Activated CD4-positive, alpha-beta T cell treated with anti-CD3 and anti-CD28 coated beads for 48 hours (primary cell): ENCODE measurements at regions not wholly inside any gene's neighbourhood (a gene's known extent, or its start where the extent isn't known, plus 50 kb on each side); places are given as distances from the start of the nearest gene placed in this dataset.
"Not testable (repeated sequence)": the region's sequence is repeated elsewhere in the genome, so short reads cannot be mapped to it uniquely, and the experiment has no call there.

Experiments
- DNase-seq: peaks from one replicate; pipeline ENCODE4 v3.0.0-alpha.2; 2020

DNA sequence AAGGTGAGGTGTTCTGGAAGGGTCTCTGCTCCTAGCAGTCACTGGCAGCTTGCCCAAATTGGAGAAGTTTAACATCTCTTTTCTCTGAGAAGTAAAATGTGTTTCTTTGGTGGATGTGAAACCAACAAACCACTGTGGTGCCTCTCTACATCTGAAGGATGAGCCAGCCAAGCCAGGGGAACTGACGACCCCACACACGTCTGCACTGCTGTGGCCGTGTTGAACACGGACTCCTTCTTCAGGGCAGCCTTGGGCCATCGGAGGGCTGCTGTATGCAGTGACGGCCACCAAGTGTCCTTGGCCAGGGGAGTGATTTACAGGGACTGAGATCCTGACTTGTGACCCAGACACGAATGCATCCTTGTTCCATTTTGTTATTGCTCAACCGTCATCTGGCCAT lies 207.8 kb downstream of the ACKR3 start:
- no peak for DNase-seq

DNA sequence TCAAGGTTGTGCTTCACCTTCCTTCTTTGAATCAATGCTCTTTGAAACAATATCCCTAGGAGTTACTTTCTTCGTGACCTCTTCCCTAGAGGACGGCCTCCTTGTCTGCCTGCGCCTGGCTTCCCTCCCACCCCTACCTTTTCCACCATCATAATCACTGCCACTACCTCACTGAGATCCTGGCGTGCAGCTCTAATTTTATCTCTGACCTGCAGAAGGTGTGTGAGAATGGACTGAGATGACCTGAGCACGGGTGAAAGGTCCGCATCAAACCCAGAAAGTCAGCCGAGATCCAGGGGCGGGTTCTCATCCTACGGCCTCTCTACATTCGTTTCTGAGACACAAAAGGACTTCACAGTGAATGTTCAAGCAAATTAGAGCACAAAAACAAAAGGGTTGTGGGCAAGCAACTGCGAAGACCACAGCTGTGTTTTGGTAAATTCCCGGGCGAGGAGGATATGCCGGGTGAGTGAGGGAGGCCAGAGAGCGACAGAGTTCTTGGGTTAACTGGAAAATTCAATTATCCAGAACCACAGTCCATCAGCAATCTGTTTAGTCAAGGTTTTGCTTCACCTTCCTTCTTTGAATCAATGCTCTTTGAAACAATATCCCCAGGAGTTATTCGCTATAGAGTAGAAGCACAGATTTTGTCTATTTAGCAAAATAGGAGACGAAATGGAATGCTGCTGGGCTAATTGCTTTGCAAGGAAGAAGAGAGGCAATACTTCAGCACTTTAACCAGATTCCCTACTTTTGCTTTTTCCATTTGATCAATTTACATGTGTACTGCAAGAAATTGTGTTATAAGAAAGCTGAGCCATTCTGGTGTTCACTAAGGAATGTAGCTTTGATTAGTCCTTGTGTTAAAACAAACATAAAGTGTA lies 212.6 kb downstream of the ACKR3 start:
- DNase-seq, result no peak

DNA sequence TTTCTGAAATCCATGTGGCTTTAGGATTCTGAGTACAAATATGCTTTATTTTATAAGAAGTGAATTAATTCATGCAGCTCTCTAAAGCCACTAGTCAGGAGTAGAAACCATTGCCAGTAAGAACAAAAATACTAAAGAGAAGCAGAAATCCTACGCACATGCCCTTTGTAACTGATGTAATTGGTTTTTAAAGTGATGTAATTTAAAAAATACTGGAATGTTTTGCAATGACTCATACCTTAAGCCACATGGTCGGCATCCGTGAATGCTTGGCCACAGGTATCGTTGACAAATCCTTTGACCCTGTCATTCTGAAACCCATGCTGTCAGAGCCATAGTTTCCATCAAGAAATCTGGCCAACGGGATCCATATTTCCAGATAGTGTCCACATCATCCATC lies 213.3 kb downstream of the ACKR3 start:
- DNase-seq, result no peak

DNA sequence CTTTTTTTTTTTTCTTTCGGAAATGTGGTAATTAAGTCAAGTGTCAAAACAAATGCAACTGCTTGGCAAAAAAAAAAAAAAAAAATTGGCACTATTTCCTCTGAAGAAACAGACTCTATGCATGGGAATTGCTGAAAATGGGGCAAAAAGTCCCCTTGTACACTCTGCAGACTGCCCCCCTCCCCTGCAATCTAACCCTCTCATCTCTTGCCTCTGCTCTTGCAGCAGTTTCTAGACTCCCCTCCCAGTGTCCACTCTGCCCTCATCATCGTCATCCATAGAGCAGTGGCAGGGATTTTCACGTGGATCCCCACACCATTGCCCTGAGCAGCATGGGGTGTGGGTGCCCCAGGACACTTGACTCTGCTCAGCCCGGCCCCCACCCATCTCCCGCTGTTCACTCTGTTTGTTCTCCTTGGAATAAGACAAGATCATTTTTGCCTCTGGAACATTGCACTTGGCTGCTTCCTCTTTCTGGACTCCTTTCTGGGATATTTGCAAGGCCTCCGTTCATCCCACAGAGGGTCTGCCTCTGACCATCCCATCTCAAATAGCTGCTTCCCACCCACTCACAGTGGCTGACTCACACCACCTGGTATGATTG lies 213.9 kb downstream of the ACKR3 start:
- DNase-seq, result no peak

DNA sequence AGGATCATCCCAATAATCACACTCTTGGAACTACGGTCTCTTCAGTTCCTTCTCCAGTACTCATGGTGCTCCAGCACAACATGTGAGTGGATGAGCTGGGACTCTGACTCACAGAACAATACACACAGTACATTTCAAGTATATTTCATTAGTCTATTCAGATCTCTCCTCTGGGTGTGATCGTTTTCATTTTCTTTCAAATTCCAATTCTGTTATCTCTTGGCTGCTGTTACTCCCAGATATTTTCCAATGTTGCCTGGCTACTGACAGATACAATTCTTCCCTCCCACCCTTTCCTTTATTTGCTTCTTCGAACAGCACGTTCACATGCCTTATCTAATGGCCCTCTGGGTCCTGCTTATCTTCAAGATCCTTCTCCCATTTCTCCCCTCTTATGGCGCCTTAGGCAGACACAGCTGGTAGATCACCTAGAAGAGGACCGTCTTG lies 216.0 kb downstream of the ACKR3 start:
- DNase-seq, result no peak

DNA sequence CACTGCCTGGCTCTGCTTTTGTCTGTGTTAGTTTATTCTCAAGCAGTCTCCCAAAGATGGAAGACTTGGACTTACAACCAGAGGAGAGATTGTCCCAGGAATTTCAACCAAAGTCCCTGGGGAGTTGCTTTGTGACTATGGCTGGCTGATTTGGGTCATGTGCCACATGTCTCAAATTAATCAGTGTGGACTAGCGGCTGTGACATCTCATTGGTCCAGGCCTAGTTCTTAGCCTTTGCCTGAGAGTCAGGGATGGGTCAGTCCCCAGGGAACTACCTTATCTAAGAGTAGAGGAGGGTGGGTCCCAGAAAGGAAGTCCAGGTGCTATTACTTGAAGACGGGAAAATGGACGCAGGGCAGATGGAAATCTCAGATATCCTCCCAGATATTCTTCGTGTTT lies 217.1 kb downstream of the ACKR3 start:
- no peak for DNase-seq

DNA sequence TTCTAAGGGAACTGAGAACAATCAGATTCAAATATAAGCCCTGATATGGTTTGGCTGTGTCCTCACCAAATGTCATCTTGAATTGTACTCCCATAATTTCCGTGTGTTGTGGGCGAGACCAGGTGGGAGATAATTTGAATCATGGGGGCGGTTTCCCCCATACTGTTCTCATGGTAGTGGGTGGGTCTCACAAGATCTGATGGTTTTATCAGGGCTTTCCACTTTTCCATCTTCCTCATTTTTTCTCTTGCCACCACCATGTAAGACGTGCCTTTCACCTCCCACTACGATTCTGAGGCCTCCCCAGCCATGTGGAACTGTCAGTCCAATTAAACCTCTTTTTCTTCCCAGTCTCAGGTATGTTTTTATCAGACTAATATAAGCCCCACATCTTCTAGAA lies 217.8 kb downstream of the ACKR3 start:
- DNase-seq, result not testable (repeated sequence)

DNA sequence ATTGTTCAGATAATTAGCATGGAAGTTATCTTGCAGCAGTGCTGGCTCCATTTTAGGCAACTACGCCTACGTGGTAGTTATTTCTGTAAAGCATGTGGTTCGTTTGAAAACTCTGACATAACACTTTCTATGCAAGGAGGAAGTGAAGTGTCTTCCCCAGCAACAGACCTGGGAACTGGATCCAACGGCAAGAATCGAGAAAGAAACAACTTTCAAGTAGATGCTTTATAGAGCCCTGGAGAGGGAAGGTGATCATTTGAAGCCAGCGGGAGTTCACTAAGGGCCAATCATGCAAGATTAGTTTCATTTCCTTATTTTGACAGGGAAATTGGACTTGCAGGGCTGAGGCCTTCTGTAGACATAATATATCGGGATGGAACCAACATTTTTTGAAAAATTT lies 218.3 kb downstream of the ACKR3 start:
- DNase-seq, result no peak

DNA sequence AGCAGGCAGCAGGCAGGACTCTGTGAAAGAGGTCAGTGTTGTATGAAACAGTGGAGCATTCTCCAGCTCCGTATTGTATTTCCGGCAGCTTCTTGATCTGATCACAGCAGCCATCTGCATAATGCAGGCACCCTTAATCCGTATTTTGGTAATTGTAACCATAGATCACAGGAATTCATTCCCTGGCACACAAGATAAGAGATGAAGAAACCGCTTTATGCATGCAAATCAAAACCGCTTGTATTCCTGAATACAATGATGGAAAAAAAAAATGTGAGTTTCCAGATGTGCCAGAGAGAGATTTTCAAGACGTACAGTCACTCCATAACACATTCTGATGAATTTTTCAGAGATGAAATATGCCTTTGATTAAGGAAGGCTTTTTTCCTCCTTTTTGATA lies 221.3 kb downstream of the ACKR3 start:
- no peak for DNase-seq

DNA sequence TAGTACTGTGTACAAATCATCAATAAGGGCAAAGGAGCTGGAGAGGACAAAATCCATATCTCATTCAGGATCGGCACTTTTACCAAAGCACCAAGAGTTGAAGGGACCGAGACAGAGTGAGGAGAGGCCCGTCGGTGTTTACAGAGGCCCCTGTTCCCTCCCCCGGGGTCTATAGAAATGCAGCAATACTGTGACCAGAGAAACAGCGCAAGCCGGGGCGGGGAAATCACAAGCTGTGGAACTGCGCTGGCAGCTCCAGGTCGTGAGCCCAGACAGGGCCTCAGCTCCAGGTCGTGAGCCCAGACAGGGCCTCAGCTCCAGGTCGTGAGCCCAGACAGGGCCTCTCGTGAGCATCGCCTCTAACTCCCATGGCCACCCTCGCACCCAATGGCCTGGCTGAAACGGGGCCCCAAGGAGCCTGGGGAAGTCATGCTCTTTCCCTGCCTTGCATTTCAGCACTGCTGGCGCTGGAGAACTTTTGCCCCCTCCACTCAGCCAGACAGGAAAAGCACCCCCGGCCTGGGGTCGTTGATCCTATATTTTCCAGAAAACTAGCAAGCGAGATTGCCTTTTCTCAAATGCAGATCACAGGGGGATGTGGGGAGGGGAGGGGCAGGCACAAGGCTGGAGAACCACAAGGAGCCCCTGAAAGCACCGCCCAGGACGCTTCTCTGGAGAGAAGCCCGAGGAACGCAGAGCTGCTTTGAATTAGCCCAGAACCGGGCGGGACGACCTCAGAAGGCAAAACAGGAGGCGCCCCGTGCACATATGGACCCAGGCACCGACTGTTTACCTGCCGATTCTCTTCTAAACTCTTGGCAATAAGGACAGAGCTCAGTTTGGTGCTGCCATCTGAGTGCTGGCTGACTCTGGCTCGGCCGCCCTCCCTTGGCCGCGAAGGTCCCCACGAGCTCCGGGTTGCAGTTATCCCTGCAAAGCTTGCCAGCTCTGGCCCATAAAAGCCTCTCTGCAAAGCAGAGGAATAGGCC lies 223.7 kb downstream of the ACKR3 start:
- no peak for DNase-seq

DNA sequence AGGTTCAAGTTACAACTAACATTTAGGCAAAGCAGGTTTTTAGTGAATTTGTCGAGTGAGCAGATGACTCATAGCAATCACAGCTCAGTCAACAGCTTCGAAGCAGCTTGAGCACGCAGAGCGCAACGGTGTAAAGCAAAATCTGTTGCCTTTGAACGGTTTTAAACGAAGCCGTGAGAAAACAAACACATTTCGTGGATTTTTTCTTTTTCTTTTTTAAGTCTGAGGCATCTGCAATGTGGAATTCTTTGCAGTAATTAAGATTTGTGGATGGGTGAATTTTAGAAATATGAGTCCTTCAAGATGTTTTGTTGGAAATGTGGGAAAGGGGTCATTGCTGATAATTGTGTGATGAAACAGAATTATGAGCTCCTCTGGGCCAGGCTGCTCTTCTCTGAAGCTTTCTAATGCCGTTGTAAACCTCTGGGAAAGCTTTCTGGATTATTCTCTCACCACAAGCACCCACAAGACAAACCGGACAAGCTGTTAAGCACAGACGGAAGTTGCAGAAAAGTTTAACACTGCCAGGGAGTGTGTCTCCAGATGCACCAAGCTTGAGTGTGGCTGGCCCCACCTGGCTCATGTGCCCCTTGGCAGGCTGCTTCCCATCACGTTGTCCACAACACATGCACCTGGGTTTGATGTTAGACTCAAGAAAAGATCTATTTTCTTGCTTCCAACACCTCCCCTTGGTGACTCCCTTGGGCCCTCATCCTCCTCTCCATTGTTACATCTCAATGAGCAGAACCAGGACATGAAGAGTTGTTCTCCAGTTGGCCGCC lies 224.7 kb downstream of the ACKR3 start:
- DNase-seq, result no peak

DNA sequence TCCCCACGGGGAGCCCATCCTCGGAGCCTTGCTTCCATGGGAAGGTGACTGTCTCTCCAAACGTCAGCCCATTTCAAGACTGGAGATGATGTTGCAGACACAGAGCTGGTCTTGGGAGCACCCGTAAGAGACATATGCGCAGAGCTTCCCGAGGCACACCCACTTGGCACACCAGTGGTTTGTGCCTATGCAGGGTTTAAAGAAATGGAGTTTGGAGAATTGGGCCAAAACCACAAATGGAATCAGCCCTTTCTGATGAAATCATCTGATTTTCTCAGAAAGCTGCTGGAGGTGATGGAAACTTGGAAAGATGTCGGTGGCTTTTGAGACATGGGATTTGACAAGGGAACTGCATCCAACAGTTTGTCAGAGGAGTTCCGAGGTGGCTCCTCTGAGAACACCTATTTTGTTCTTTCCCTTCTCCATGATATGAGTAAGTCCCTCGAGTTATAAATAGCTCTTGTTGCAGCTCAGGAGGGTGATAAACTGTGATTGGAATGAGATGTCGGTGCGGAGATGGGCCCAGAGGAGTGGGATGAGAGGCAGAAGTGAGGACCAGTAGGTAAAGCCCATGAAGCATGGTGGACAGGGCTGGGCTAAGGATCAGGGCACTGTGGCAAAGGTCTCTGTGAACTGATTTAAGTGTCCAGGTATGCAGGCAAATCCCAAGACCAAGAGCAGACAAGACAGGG lies 225.7 kb downstream of the ACKR3 start:
- no peak for DNase-seq

DNA sequence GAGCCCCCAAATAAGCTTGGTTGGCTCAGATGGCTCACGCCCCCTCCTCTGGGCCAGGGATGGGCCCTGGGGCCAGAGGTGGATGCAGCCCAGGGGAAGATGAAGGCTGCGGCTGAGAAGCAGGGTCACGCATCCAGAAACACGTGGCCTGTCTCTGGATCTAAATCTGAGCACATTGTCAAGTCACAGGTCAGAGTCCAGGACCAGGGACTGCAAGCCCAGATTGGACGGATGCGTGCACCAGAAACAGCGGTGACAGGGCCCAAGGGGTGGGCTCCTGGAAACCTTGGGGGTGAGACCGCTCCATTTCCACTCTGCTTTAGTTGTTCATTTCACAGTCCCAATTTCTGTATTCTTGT lies 226.2 kb downstream of the ACKR3 start:
- no peak for DNase-seq

DNA sequence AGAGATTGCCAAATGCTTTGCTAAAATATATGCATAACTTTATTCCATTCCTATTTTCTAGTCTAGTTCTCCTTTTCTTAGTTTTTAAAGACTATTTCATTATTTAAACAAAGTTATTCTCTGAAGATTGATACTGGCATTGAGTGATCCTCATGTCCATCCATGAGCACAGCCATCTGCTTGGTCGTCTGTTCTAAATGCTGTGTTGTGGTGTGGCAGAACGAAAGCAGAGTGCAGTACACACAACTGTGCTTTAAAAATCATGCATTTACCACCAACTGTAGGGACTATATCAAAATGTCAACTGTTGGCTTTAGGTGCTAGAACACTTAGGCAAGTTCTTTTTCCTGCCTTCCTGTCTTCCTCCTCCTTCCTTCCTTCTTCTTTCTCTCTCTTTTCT lies 226.6 kb downstream of the ACKR3 start:
- no peak for DNase-seq

DNA sequence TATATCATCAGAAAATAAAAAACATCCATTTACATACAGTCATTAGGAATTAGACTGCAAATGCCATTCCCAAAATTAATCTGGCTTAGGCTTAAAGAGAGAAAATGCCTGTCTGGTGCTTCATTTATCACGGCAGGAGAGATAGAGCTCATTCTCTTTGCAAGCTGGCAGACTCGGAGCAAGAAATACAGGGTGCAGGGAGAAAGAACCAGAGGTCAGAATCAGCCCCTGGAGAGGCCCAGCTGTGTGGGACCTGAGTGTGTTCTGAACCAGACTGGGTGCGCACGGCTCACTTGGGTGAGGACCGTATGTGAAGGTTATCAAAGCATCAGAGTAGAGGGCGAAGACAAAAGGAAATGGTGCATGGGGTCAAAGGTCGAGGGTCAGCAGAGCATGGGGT lies 227.8 kb downstream of the ACKR3 start:
- DNase-seq, result no peak

DNA sequence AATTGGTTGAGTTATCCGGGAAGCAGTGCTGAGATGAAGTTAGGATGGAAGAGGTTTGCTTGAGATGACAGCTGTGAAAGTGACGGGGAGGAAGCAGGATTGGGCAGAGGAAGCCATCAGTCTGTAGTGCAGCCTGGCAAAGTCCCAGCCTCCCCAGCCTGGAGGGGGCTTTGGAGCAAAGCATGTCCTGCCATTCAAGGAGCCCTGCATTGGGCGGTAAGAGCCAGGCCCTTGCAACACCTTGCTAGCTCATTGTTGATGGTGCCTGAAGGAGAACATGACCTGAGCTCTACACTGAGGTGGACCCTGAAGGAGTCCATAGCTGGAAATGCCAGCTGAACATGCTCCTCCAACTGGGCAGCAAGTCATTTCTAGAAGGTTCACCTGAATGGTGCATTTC lies 228.9 kb downstream of the ACKR3 start:
- no peak for DNase-seq

DNA sequence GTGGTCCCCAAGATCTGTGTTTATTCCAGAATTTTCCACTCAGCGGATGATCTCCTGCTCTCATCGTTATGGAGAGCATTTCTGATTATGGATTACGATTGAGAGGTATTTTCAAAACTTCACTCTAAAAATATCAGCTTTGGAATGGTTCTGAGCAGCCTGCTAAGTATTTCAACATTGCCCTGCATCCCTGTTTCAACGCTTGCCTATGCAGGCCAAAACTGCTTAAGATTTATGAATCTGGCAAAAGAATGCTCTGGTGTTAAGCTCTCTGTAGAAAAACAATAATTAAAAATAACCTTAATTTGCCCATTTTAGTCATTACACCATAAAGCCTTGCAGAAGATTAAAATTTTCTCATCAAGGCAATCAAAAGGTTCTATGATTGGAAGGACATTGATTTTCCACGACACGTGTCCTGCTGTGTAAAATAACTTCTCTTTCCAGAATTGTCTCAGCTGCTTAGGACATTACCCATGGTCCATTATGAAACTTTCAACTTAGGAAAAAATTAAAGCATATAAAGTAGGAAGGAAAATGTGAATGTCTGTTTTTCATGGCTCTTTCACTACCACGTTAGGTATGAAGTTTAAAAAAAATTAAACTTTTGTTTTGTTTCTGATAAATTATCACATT lies 229.9 kb downstream of the ACKR3 start:
- no peak for DNase-seq

DNA sequence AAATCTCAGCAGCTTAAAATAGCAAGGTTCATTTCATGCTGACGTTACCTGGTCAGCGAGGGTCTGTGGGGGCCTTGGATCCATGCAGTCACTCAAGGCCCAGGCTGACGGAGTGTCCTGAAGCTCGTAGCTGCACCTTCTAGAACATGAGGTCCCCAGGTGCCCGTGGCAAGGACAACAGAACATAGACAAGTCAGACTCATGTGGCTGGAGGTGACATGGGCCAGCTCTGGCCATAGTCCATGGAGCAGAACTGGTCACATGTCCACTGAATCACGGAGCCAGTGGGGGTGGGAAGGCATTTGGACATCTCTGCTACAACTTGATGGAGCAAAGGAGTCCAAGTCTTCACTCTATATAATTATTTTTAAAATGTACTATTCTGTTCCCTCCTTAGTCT lies 233.2 kb downstream of the ACKR3 start:
- no peak for DNase-seq

DNA sequence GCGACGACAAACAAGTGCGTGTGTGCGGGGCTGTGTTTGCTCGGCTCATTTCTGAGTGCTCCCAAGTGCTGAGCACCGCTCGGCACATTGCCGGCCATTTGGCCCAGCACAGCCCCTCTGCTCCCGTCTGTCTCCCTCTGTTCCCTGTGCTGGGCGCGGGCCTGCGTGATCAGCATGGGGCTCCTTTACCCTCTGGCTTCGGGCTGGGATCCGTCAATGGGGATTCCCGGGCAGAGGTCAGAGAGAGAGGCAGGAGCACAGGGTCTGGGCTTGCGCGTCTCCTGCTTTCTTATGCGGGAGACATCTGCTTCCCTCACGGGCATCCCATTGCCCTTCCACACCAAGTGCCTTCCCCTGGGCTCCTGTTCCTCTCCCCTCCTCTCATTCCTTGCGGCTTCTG lies 234.0 kb downstream of the ACKR3 start:
- no peak for DNase-seq

DNA sequence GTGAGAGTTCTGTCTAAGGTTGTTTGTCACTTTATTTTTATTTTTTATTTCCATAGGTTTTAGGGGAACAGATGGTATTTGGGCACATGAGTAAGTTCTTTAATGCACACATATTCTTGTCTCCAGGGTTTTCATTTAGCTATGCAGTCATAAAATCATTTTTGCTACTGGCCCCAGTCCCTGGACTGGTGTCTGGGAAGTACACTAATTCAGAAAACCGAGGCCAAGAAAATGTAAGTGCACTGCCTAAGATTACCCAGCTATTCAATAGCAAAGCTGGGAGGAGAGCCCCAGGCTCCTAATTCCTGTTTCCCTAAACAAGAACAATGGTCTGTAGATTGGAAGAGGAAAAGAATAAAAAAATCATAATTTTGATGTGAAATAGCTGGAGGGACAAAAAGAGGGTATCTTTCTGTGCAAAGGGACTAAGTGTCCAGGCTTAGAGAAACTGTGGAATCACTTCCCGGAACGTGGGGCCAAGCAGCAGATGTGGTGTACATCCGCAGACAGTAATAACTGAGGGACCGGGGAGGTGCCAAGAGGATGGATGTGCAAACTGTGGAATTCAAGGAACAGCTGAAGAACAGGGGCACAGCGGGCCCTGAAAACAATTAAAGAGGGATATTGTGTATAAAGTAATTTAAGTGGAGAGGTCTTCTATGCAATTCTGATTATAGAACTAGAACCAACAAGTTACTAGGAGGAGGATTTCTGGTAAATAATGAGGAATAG lies 236.3 kb downstream of the ACKR3 start:
- no peak for DNase-seq

DNA sequence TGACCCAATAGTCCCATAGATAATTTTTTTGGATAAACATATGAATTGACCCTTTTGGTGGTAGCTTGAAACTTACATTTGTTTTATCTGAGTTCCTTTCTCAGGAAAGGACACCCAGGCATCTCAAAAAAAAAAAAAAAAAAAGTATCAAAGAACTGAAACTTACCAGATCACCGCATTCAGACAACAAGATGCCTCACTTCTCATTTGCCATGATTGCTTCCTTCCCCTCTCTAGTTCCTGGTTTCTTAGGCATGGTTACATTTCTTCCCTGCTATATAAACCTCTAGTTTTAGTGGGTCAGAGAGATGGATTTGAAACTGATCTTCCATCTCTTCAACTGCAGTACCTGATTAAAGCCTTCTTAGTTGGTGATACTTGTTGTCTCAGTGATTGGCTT lies 240.1 kb downstream of the ACKR3 start:
- DNase-seq, result no peak
